GM12892 (cell line): ENCODE measurements at regions not wholly inside any gene's neighbourhood (a gene's known extent, or its start where the extent isn't known, plus 50 kb on each side); places are given as distances from the start of the nearest gene placed in this dataset.

ENCODE experiments used
- POLR2A ChIP-seq: IDR thresholded peaks from 2 replicates; pipeline ENCODE4 v1.6.1; 2011; ENCODE audit warnings: low read depth, low read length, control low read depth
- POLR2AphosphoS5 ChIP-seq: IDR thresholded peaks from 2 replicates; pipeline ENCODE4 v1.6.1; 2011; ENCODE audit warnings: low read depth, low read length, control low read depth
- TAF1 ChIP-seq: IDR thresholded peaks from 2 replicates; pipeline ENCODE4 v1.6.1; 2011; ENCODE audit warnings: low read depth, mild to moderate bottlenecking, control low read depth, low read length, borderline replicate concordance

DNA sequence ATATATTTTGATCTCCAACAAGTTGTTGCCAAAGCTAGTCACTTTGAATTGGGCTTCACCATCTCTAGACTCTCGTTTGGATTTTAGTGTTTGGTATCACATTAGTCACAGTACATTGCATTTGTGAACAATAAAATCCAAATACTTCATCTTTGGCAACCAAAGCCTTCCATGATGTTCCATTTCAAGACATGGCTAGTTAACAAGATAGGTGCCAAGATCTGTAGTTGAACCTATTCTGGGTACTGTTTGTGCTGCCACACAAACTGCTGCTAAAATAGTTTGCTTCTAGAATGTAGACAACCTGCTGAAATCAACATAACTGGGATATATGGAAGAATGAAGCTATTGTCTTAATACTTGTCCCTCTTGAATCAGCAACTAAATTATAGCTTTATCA is 207.5 kb downstream of the LRRC70 start:
- TF ChIP-seq POLR2AphosphoS5 (no peak), POLR2A (no peak), TAF1 (no peak)
